SU-DHL-6 (cell line): ENCODE measurements at regions not wholly inside any gene's neighbourhood (a gene's known extent, or its start where the extent isn't known, plus 50 kb on each side); places are given as distances from the start of the nearest gene placed in this dataset.

ENCODE experiments used
- H2AFZ ChIP-seq: fragments of 200-600 bp; sonication (generic); 2 replicates; pipeline ENCODE4 v1.6.1; 2014; ENCODE audit warnings: low read depth, mild to moderate bottlenecking, moderate library complexity, mixed read lengths, antibody characterized with exemption, low read length; ENCODE audit not compliant: severe bottlenecking
- H3F3A ChIP-seq: fragments of 200-600 bp; shearing (Covaris generic); 2 replicates; pipeline ENCODE4 v1.6.0; 2016; ENCODE audit warnings: antibody characterized with exemption, mild to moderate bottlenecking; ENCODE audit not compliant: insufficient read depth
- H3K27ac ChIP-seq: fragments of 200-600 bp; sonication (generic); 2 replicates; pipeline ENCODE4 v1.5.1; 2016; ENCODE audit warnings: low read depth, mild to moderate bottlenecking, low read length, moderate library complexity, mixed read lengths
- H3K27me3 ChIP-seq: fragments of 200-600 bp; sonication (generic), shearing (Covaris generic); 2 replicates; pipeline ENCODE4 v1.6.0; 2014; ENCODE audit warnings: mild to moderate bottlenecking, low read length
- H3K36me3 ChIP-seq: fragments of 200-600 bp; sonication (generic); 2 replicates; pipeline ENCODE4 v1.6.1; 2014; ENCODE audit warnings: mild to moderate bottlenecking, low read length, mixed read lengths
- H3K4me2 ChIP-seq: fragments of 300-600, 200-600 bp; shearing (Covaris generic), sonication (generic); 2 replicates; pipeline ENCODE4 v1.6.0; 2014; ENCODE audit warnings: low read length, low read depth, mild to moderate bottlenecking; ENCODE audit not compliant: poor library complexity, severe bottlenecking
- H3K4me3 ChIP-seq: fragments of 200-600 bp; sonication (generic); 2 replicates; pipeline ENCODE4 v1.5.1; 2014; ENCODE audit warnings: antibody characterized with exemption, low read length, mild to moderate bottlenecking, mixed read lengths; ENCODE audit not compliant: insufficient read depth, poor library complexity, severe bottlenecking
- H3K79me2 ChIP-seq: fragments of 200-600 bp; sonication (generic); 2 replicates; pipeline ENCODE4 v1.6.1; 2014; ENCODE audit warnings: mild to moderate bottlenecking, low read length, moderate library complexity; ENCODE audit not compliant: insufficient read depth
- H3K9ac ChIP-seq: fragments of 200-600 bp; sonication (generic); 2 replicates; pipeline ENCODE4 v1.7.0; 2014; ENCODE audit warnings: mild to moderate bottlenecking, low read length
- H3K9me2 ChIP-seq: fragments of 200-600 bp; sonication (generic); replicated peaks from 2 replicates; pipeline ENCODE4 v1.6.1; 2014; ENCODE audit warnings: low read length; ENCODE audit not compliant: insufficient read depth
- H3K9me3 ChIP-seq: fragments of 200-600 bp; sonication (generic); 2 replicates; pipeline ENCODE4 v1.6.1; 2014; ENCODE audit warnings: low read length, mixed read lengths; ENCODE audit not compliant: insufficient read depth
- H4K20me1 ChIP-seq: fragments of 200-600 bp; sonication (generic); 2 replicates; pipeline ENCODE4 v1.6.1; 2014; ENCODE audit warnings: low read depth, mild to moderate bottlenecking, antibody characterized with exemption, low read length, moderate library complexity, mixed read lengths
- EZH2phosphoT487 ChIP-seq: fragments of 200-600 bp; sonication (generic), shearing (Covaris generic); conservative IDR thresholded peaks from 2 replicates; pipeline ENCODE4 v1.6.1; 2018; ENCODE audit warnings: mild to moderate bottlenecking, antibody characterized with exemption, low read length, moderate library complexity, mixed read lengths
- TF ChIP-seq, protein P1 (sequence below): fragments of 200-600 bp; sonication (generic); IDR thresholded peaks from one replicate; pipeline ENCODE4 v1.5.1; 2017; ENCODE audit warnings: antibody characterized with exemption, mild to moderate bottlenecking, low read length, moderate library complexity; ENCODE audit not compliant: insufficient read depth, poor library complexity, severe bottlenecking

DNA sequence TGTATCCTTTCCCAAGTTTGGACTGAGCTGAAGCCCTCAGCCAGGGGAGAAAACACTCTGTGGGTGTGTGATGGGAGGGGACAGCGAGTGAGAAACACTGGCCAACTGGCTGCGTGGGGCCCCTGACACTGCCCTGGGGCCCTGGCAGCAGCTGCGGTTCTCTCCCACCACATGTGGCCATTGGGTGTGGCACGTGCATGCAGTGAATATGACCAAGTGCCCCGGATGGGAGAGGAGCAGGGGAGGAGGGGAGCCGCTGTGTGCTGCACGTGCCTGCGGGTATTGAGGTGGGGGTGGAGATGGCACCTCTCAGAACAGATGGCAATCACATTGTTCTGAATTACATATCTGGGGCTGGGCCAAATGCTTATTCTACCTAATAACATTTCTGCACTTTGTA lies 242.4 kb upstream of the PCSK5 start:
- no peaks in the 10 kb centered on the region for H3K9me3 ChIP-seq

DNA sequence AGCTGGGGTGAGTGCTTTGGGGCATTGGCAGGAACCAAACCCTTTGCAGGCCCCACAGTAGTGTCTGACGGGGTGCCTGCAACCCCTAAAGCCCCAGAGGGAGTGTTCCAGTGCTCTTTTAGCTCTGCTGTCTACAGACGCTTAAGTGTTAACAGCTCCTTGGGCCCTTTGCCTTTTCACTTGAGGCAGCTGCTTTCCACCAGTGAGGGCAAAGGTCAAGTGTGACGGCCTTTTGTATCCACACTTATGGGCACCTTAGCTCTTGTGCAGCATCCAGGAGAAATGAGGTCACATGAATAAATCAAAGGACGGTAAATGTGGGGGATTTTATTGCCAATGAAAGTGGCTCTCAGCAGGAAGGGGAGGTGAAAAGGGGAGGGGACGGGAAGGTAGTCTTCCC lies 241.4 kb upstream of the PCSK5 start:
- Histone ChIP-seq H3K4me2 (no peak overlapping the region), H3K79me2 (no peaks in the 10 kb centered on the region), H4K20me1 (no peaks in the 10 kb centered on the region)

More for the DNA sequence above, 242.4 kb upstream of the PCSK5 start:
- no peaks in the 10 kb centered on the region for H3K79me2 ChIP-seq
- no peaks in the 10 kb centered on the region; the same call in 1 of the 2 replicates for H3K36me3 ChIP-seq
- no peaks in the 10 kb centered on the region for H3K27me3 ChIP-seq
- H3K4me3 ChIP-seq, result no peak overlapping the region
- no peaks in the 10 kb centered on the region for H4K20me1 ChIP-seq
- H3K9ac ChIP-seq, result no peak overlapping the region
- H2AFZ ChIP-seq, result no peak overlapping the region
- TF ChIP-seq, protein P1, sequence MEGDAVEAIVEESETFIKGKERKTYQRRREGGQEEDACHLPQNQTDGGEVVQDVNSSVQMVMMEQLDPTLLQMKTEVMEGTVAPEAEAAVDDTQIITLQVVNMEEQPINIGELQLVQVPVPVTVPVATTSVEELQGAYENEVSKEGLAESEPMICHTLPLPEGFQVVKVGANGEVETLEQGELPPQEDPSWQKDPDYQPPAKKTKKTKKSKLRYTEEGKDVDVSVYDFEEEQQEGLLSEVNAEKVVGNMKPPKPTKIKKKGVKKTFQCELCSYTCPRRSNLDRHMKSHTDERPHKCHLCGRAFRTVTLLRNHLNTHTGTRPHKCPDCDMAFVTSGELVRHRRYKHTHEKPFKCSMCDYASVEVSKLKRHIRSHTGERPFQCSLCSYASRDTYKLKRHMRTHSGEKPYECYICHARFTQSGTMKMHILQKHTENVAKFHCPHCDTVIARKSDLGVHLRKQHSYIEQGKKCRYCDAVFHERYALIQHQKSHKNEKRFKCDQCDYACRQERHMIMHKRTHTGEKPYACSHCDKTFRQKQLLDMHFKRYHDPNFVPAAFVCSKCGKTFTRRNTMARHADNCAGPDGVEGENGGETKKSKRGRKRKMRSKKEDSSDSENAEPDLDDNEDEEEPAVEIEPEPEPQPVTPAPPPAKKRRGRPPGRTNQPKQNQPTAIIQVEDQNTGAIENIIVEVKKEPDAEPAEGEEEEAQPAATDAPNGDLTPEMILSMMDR, result no peak
- TF ChIP-seq EZH2phosphoT487, result no peak
- no peak overlapping the region for H3K27ac ChIP-seq
- no peaks in the 10 kb centered on the region for H3K9me2 ChIP-seq
- H3K4me2 ChIP-seq, result no peak overlapping the region
- no peaks in the 10 kb centered on the region for H3F3A ChIP-seq

DNA sequence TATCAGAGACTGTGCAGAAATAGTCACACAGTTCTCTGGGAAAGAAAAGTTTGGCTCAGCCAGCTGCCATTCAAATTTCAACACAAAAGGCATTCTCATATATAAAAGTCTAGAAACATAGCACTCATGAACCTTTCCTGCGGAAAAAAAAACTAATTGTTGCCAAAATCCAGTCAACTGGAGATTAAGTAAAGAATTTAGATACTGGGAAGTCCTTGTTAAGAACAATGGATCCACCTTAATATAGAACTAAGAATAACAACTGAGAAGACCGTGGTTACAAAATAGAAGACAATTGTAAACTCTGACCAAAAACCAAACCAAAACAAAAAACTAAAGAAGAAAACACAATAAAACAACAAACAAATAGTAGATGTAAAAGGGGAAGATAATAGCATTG lies 238.8 kb upstream of the PCSK5 start:
- H3K79me2 ChIP-seq, result no peaks in the 10 kb centered on the region
- H3K9ac ChIP-seq, result no peak overlapping the region
- no peak overlapping the region for H2AFZ ChIP-seq
- no peaks in the 10 kb centered on the region for H3K9me2 ChIP-seq
- H3K27me3 ChIP-seq, result no peaks in the 10 kb centered on the region
- no peaks in the 10 kb centered on the region for H3F3A ChIP-seq
- no peak overlapping the region for H3K4me2 ChIP-seq
- no peaks in the 10 kb centered on the region for H3K9me3 ChIP-seq
- H3K36me3 ChIP-seq, result no peaks in the 10 kb centered on the region
- H3K27ac ChIP-seq, result no peak overlapping the region
- TF ChIP-seq, protein P1, result no peak
- no peak for TF ChIP-seq EZH2phosphoT487
- no peak overlapping the region for H3K4me3 ChIP-seq
- no peaks in the 10 kb centered on the region for H4K20me1 ChIP-seq

More for the DNA sequence above, 241.4 kb upstream of the PCSK5 start:
- no peaks in the 10 kb centered on the region for H3K9me3 ChIP-seq
- no peak overlapping the region for H3K9ac ChIP-seq
- no peak overlapping the region for H2AFZ ChIP-seq
- TF ChIP-seq, protein P1, result no peak
- TF ChIP-seq EZH2phosphoT487, result no peak
- no peaks in the 10 kb centered on the region for H3K36me3 ChIP-seq
- no peaks in the 10 kb centered on the region for H3K9me2 ChIP-seq
- H3K4me3 ChIP-seq, result no peak overlapping the region
- H3K27me3 ChIP-seq, result no peaks in the 10 kb centered on the region
- no peaks in the 10 kb centered on the region for H3F3A ChIP-seq
- H3K27ac ChIP-seq, result no peak overlapping the region
